ENCODE measurements at regions not wholly inside any gene's neighbourhood (a gene's known extent, or its start where the extent isn't known, plus 50 kb on each side); places are given as distances from the start of the nearest gene placed in this dataset.

DNA sequence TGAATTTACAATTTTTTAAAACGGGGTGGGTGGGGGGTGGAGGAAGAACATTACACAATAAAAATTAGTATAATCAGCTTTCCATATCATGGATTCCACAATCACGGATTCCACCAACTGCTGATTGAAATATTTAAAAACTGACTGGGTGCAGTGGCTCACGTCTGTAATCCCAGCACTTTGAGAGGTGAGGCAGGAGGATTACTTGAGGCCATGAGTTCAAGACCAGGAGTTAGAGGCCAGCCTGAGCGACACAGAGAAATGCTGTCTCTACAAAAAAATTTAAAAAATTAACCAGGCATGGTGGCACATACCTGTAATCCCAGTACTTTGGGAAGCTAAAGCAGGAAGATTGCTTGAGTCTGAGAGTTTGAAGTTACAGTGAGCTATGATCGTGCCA lies 254.7 kb downstream of the ATG4C start:
- Mint-ChIP-seq H3K27ac (no peak overlapping the region), H3K27me3 (ENCODE audit: insufficient read depth, low read depth, poor library complexity) (peaks cover 4% of the 10 kb centered on the region), H3K36me3 (ENCODE audit: low read depth) (no peaks in the 10 kb centered on the region; the same call in 2 of the 3 replicates), H3K4me3 (no peak overlapping the region), H3K4me1 (peaks cover 13% of the 10 kb centered on the region), H3K9me3 (peaks cover 4% of the 10 kb centered on the region; the same call in 1 of the 3 replicates)
- Histone ChIP-seq H3K4me1 (ENCODE audit: insufficient read depth) (peaks cover 6% of the 10 kb centered on the region), H2AFZ (no peak overlapping the region), H3K79me2 (replicated peaks; ENCODE audit: insufficient read depth) (no peaks in the 10 kb centered on the region), H3K27me3 (ENCODE audit: insufficient read depth) (no peaks in the 10 kb centered on the region), H3F3A (replicated peaks; ENCODE audit: low read depth) (no peaks in the 10 kb centered on the region), H3K36me3 (ENCODE audit: insufficient read depth) (no peaks in the 10 kb centered on the region), H3K9me2 (ENCODE audit: insufficient read depth) (0 out of 2 replicates have a peak, but pooled peaks cover 3% of the 10 kb centered on the region), H3K27ac (ENCODE audit: low read depth) (no peak overlapping the region), H3K4me2 (no peak overlapping the region), H4K20me1 (replicated peaks; ENCODE audit: insufficient read depth) (no peaks in the 10 kb centered on the region), H3K4me3 (no peak overlapping the region)
- TF ChIP-seq ZNF114 (CRISPR knock-in tag; IDR thresholded peaks at IDR 0.05) (no peak), ZNF331 (CRISPR knock-in tag; IDR thresholded peaks at IDR 0.05; ENCODE audit: low read depth) (no peak), EZH2phosphoT487 (IDR thresholded peaks at IDR 0.05; ENCODE audit: unreplicated experiment) (no peak), STAT1 (IDR thresholded peaks at IDR 0.05; ENCODE audit: unreplicated experiment) (no peak), NANOG (IDR thresholded peaks at IDR 0.05; ENCODE audit: borderline replicate concordance) (no peak), POLR2AphosphoS5 (IDR thresholded peaks at IDR 0.05; ENCODE audit: low read depth) (no peak), EZH2 (IDR thresholded peaks at IDR 0.05; ENCODE audit: low read depth, unreplicated experiment) (no peak), CREB1 (CRISPR knock-in tag; IDR thresholded peaks at IDR 0.05; ENCODE audit: low read depth) (no peak), JUNB (IDR thresholded peaks at IDR 0.05; ENCODE audit: unreplicated experiment) (no peak)
- TF ChIP-seq, protein P1, sequence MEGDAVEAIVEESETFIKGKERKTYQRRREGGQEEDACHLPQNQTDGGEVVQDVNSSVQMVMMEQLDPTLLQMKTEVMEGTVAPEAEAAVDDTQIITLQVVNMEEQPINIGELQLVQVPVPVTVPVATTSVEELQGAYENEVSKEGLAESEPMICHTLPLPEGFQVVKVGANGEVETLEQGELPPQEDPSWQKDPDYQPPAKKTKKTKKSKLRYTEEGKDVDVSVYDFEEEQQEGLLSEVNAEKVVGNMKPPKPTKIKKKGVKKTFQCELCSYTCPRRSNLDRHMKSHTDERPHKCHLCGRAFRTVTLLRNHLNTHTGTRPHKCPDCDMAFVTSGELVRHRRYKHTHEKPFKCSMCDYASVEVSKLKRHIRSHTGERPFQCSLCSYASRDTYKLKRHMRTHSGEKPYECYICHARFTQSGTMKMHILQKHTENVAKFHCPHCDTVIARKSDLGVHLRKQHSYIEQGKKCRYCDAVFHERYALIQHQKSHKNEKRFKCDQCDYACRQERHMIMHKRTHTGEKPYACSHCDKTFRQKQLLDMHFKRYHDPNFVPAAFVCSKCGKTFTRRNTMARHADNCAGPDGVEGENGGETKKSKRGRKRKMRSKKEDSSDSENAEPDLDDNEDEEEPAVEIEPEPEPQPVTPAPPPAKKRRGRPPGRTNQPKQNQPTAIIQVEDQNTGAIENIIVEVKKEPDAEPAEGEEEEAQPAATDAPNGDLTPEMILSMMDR (conservative IDR thresholded peaks at IDR 0.05; ENCODE audit: low read depth in 2 of 2): no peak
- TF ChIP-seq, protein P2, sequence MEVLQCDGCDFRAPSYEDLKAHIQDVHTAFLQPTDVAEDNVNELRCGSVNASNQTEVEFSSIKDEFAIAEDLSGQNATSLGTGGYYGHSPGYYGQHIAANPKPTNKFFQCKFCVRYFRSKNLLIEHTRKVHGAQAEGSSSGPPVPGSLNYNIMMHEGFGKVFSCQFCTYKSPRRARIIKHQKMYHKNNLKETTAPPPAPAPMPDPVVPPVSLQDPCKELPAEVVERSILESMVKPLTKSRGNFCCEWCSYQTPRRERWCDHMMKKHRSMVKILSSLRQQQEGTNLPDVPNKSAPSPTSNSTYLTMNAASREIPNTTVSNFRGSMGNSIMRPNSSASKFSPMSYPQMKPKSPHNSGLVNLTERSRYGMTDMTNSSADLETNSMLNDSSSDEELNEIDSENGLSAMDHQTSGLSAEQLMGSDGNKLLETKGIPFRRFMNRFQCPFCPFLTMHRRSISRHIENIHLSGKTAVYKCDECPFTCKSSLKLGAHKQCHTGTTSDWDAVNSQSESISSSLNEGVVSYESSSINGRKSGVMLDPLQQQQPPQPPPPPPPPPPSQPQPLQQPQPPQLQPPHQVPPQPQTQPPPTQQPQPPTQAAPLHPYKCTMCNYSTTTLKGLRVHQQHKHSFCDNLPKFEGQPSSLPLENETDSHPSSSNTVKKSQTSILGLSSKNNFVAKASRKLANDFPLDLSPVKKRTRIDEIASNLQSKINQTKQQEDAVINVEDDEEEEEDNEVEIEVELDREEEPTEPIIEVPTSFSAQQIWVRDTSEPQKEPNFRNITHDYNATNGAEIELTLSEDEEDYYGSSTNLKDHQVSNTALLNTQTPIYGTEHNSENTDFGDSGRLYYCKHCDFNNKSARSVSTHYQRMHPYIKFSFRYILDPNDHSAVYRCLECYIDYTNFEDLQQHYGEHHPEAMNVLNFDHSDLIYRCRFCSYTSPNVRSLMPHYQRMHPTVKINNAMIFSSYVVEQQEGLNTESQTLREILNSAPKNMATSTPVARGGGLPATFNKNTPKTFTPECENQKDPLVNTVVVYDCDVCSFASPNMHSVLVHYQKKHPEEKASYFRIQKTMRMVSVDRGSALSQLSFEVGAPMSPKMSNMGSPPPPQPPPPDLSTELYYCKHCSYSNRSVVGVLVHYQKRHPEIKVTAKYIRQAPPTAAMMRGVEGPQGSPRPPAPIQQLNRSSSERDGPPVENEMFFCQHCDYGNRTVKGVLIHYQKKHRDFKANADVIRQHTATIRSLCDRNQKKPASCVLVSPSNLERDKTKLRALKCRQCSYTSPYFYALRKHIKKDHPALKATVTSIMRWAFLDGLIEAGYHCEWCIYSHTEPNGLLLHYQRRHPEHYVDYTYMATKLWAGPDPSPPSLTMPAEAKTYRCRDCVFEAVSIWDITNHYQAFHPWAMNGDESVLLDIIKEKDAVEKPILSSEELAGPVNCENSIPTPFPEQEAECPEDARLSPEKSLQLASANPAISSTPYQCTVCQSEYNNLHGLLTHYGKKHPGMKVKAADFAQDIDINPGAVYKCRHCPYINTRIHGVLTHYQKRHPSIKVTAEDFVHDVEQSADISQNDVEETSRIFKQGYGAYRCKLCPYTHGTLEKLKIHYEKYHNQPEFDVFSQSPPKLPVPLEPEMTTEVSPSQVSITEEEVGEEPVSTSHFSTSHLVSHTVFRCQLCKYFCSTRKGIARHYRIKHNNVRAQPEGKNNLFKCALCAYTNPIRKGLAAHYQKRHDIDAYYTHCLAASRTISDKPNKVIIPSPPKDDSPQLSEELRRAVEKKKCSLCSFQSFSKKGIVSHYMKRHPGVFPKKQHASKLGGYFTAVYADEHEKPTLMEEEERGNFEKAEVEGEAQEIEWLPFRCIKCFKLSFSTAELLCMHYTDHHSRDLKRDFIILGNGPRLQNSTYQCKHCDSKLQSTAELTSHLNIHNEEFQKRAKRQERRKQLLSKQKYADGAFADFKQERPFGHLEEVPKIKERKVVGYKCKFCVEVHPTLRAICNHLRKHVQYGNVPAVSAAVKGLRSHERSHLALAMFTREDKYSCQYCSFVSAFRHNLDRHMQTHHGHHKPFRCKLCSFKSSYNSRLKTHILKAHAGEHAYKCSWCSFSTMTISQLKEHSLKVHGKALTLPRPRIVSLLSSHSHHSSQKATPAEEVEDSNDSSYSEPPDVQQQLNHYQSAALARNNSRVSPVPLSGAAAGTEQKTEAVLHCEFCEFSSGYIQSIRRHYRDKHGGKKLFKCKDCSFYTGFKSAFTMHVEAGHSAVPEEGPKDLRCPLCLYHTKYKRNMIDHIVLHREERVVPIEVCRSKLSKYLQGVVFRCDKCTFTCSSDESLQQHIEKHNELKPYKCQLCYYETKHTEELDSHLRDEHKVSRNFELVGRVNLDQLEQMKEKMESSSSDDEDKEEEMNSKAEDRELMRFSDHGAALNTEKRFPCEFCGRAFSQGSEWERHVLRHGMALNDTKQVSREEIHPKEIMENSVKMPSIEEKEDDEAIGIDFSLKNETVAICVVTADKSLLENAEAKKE (CRISPR knock-in tag; IDR thresholded peaks at IDR 0.05): no peak
- TF ChIP-seq, protein P3, sequence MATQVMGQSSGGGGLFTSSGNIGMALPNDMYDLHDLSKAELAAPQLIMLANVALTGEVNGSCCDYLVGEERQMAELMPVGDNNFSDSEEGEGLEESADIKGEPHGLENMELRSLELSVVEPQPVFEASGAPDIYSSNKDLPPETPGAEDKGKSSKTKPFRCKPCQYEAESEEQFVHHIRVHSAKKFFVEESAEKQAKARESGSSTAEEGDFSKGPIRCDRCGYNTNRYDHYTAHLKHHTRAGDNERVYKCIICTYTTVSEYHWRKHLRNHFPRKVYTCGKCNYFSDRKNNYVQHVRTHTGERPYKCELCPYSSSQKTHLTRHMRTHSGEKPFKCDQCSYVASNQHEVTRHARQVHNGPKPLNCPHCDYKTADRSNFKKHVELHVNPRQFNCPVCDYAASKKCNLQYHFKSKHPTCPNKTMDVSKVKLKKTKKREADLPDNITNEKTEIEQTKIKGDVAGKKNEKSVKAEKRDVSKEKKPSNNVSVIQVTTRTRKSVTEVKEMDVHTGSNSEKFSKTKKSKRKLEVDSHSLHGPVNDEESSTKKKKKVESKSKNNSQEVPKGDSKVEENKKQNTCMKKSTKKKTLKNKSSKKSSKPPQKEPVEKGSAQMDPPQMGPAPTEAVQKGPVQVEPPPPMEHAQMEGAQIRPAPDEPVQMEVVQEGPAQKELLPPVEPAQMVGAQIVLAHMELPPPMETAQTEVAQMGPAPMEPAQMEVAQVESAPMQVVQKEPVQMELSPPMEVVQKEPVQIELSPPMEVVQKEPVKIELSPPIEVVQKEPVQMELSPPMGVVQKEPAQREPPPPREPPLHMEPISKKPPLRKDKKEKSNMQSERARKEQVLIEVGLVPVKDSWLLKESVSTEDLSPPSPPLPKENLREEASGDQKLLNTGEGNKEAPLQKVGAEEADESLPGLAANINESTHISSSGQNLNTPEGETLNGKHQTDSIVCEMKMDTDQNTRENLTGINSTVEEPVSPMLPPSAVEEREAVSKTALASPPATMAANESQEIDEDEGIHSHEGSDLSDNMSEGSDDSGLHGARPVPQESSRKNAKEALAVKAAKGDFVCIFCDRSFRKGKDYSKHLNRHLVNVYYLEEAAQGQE (IDR thresholded peaks at IDR 0.05; ENCODE audit: unreplicated experiment): no peak
- TF ChIP-seq, protein P4, sequence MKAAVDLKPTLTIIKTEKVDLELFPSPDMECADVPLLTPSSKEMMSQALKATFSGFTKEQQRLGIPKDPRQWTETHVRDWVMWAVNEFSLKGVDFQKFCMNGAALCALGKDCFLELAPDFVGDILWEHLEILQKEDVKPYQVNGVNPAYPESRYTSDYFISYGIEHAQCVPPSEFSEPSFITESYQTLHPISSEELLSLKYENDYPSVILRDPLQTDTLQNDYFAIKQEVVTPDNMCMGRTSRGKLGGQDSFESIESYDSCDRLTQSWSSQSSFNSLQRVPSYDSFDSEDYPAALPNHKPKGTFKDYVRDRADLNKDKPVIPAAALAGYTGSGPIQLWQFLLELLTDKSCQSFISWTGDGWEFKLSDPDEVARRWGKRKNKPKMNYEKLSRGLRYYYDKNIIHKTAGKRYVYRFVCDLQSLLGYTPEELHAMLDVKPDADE (IDR thresholded peaks at IDR 0.05): no peak
- DNase-seq (ENCODE audit: low spot score): no peak
- ATAC-seq: no peak
